Dendritic cell treated with granulocyte-macrophage colony-stimulating factor and Interleukin-4, amounts not matched to agents 40 ng/mL and 50 ng/mL, for 4 days (primary cell): ENCODE measurements at regions not wholly inside any gene's neighbourhood (a gene's known extent, or its start where the extent isn't known, plus 50 kb on each side); places are given as distances from the start of the nearest gene placed in this dataset.

Experiments
- H3K27ac Mint-ChIP-seq: one replicate; pipeline ENCODE4 v1.8.0; 2022; ENCODE audit warnings: mild to moderate bottlenecking, mixed read lengths
- H3K27me3 Mint-ChIP-seq: one replicate; pipeline ENCODE4 v1.8.0; 2022; ENCODE audit warnings: mild to moderate bottlenecking, mixed read lengths
- H3K36me3 Mint-ChIP-seq: one replicate; pipeline ENCODE4 v1.8.0; 2022; ENCODE audit warnings: low read depth, mixed read lengths
- H3K4me1 Mint-ChIP-seq: one replicate; pipeline ENCODE4 v1.8.0; 2022; ENCODE audit warnings: low read depth, mixed read lengths
- H3K4me3 Mint-ChIP-seq: one replicate; pipeline ENCODE4 v1.8.0; 2022; ENCODE audit warnings: mild to moderate bottlenecking, moderate library complexity, mixed read lengths
- H3K9me3 Mint-ChIP-seq: one replicate; pipeline ENCODE4 v1.8.0; 2022; ENCODE audit warnings: mixed read lengths
- intact Hi-C: fragments of 100-400 bp; cut with micrococcal nuclease; formaldehyde crosslinking; loops from one replicate; pipeline ENCODE4 v1.15.0; 2022

DNA sequence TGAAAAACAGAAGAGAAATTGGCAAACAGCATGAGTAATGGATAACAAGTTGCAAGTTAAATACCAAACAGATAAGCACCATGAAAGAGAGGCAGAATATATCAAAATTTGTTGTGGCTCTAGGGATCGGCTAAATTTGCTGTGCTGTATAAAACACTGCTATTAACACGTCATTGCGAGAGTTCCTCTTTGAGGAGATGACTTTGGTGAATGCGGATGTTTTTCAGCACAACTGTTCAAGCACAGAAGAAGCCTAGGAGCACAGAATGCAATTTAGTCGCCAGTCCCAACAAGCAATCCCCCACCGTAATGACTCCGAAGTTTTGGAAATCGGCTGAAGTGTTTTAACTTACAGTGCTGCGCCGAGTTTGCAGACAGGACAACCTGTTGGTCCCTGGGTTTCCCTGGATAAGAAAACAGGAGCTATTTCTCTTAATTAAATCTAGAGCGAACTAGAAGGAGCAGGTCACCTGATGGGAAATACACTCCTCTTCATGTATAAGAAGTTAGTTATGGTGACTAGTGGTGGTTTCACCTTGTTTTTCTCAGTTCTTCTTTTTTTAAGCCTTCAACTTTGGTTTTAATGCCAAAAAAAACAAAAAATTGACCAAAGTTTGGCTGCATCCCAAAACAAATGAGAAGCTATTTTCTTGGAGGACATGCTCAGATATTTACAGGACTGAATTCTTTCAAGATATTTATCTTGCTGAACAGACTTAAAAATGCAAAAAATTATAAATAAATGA is 454.1 kb upstream of the SALL3 start:
- Mint-ChIP-seq H3K4me1 (no peaks in the 10 kb centered on the region), H3K27ac (no peak overlapping the region), H3K36me3 (no peaks in the 10 kb centered on the region), H3K4me3 (no peak overlapping the region), H3K27me3 (peaks cover under 1% of the 10 kb centered on the region), H3K9me3 (no peaks in the 10 kb centered on the region)
- intact Hi-C loops, result no loop called here

GRCh38 chr18:78526275-78526674 is 453.3 kb upstream of the SALL3 start:
- H3K9me3 Mint-ChIP-seq, result no peaks in the 10 kb centered on the region
- no peaks in the 10 kb centered on the region for H3K36me3 Mint-ChIP-seq
- no peaks in the 10 kb centered on the region for H3K4me1 Mint-ChIP-seq
- no peak overlapping the region for H3K27ac Mint-ChIP-seq
- no peak overlapping the region for H3K4me3 Mint-ChIP-seq
- peaks cover 1% of the 10 kb centered on the region for H3K27me3 Mint-ChIP-seq
- intact Hi-C loops, result no loop called here

DNA sequence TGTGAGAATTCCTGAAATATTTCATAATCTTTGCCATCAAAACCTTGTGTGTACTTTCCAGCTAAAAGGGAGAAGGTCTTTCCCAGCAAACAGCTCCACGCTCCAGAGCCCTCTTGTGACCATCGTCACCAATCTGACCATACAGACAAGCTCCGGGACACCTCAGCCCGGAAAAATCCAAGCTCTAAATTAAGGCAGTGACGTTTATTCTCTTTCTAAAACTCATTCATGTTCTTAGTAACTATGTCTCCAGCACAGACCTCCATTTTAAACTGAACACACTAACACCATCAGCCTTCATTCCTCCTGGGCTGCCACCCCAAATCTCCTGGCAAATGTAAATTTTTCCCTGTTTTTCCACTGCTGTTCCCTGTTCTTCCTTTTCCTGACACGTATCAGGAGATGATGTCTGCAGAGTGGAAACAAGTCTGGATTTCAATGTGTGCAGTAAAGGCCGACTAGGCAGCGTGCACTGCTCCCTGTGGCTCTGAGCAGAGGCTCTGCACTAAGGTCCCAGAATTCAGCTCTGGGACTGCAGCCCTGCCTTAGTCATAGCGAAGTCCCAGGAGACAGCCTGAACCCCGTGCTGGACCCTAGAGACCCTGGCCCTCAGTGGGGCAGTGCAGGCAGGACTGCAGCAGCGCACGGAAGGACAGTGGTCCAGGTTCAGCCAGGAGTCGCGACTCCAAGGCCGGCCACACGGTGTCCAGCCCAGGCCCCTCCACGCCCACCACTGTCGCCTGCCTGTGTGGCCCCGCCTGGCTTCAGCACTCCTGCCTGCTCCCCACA is 452.5 kb upstream of the SALL3 start:
- H3K36me3 Mint-ChIP-seq, result no peaks in the 10 kb centered on the region
- no peak overlapping the region for H3K4me3 Mint-ChIP-seq
- no peaks in the 10 kb centered on the region for H3K9me3 Mint-ChIP-seq
- peaks cover 1% of the 10 kb centered on the region for H3K27me3 Mint-ChIP-seq
- no peak overlapping the region for H3K27ac Mint-ChIP-seq
- H3K4me1 Mint-ChIP-seq, result no peaks in the 10 kb centered on the region
- intact Hi-C loops, result no loop called here

- no peaks in the 10 kb centered on the region for H3K36me3 Mint-ChIP-seq
Observed at GRCh38 chr18:78527984-78528383, 451.6 kb upstream of the SALL3 start.

DNA sequence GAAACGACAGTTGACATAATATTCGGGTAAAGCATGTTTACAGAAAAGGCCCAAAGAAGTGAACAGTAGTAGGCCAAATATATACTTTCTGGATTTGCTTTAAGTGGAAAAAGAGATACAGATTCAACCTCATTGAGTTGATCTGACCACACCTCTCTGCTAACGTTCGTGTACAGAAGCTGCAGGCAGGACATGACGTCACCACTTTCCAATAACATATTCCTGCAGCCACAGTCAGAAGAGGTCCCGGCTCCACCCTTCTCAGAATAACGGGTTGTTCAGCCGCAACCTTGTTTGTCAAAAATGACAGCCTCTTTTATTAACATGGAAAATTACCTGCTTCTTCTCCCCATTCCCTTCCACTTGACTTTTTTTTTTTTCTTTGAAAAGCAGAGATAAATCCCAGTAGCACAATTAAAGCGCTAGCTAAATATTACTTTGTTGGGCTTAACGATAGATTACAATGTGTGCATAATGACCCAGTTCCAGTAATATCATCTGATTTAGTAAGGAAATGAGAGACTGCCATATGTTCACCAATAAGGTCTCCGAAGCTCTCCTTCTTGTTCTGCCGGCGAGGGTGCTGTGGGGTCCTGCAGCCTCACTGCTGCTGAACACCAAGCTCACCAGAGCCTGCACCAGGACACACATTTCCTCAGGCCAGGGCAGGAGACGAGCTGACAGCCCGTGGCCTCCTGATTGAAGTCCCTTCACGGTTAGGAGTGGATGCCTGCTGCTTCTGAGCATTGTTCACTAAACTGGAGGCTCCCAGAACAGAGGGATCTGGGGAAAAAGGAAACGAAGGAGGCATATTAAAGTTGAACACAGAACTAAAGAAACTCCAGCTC is 451.0 kb upstream of the SALL3 start:
- Mint-ChIP-seq H3K27me3 (peaks cover 1% of the 10 kb centered on the region), H3K36me3 (no peaks in the 10 kb centered on the region), H3K4me1 (no peaks in the 10 kb centered on the region), H3K9me3 (no peaks in the 10 kb centered on the region), H3K27ac (no peak overlapping the region), H3K4me3 (no peak overlapping the region)
- intact Hi-C loops, result no loop called here

More at GRCh38 chr18:78527984-78528383, 451.6 kb upstream of the SALL3 start:
- Mint-ChIP-seq H3K4me3 (no peak overlapping the region), H3K27me3 (peaks cover 1% of the 10 kb centered on the region), H3K9me3 (no peaks in the 10 kb centered on the region), H3K27ac (no peak overlapping the region), H3K4me1 (no peaks in the 10 kb centered on the region)
- intact Hi-C loops, result no loop called here

DNA sequence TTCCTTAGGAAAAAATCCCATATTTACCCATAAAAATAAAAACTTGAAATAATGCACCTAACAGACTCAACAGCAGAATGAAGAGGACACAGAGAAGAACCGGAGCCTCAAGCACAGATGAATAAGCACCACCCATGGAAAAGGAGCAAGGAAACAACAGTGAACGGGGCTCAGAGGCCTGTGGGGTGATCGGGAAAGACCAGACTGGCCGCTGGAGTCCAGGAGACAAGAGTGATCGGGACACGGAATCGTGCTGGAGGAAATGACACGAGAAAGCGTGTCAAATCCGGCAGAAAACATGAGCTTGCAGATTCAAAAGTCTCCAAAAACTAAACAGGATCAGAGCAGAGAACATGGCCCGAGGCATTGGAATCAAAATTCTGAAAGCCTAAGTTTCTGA is 448.0 kb upstream of the SALL3 start:
- H3K27ac Mint-ChIP-seq, result no peak overlapping the region
- peaks cover 5% of the 10 kb centered on the region for H3K27me3 Mint-ChIP-seq
- intact Hi-C loops, result no loop called here
- H3K9me3 Mint-ChIP-seq, result no peaks in the 10 kb centered on the region
- no peak overlapping the region for H3K4me3 Mint-ChIP-seq
- H3K36me3 Mint-ChIP-seq, result no peaks in the 10 kb centered on the region
- peaks cover 7% of the 10 kb centered on the region for H3K4me1 Mint-ChIP-seq

- intact Hi-C loops, result no loop called here
- Mint-ChIP-seq H3K27me3 (peaks cover 11% of the 10 kb centered on the region), H3K4me3 (no peak overlapping the region), H3K27ac (no peak overlapping the region), H3K4me1 (peaks cover 38% of the 10 kb centered on the region), H3K9me3 (peaks cover 8% of the 10 kb centered on the region), H3K36me3 (no peaks in the 10 kb centered on the region)
Observed at GRCh38 chr18:78538669-78539440, 440.8 kb upstream of the SALL3 start.

DNA sequence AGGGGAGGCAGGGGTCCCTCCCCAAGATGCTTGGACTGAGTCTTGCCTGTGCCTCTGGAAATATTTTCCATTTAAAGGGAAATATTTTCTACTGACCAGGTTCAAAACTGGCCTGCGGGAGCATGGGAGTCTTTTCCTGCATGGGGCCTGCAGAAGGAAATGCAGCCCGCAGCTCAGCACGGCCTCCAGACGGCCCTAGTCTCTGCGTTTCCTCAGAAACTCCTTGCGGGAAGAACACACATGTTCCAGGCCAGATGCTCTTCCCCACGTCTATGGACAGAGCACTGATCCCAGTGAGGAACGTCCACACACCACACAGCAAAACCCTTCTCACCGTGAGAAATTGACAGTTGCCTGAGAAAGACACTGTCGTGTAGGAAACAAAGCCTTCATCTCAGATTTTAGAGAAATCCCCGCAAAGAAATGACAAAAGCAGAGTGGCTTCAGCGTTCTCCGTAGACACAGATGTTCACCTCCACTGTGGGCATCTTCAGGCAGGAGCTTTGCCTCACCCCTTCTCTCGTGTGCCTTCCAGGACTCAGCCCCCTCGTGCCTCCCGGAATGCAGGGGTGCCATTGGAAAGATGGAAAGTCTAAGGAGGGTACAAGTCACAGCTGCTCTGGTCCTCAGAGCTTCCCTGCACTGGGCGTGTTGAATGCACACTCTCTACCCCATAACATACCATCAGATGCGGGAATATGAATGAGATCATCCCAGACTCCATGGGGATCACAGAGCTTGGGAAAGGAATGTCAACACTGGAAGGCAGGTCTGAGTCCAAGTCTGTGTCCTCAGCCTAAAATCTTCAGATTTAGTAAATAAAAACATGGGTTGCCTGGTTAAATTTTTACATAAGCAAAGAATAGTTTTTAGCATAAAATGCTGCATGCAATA is 438.7 kb upstream of the SALL3 start:
- intact Hi-C loops, result no loop called here
- Mint-ChIP-seq H3K4me1 (peaks cover 32% of the 10 kb centered on the region), H3K27me3 (peaks cover 10% of the 10 kb centered on the region), H3K27ac (no peak overlapping the region), H3K4me3 (no peak overlapping the region), H3K36me3 (no peaks in the 10 kb centered on the region), H3K9me3 (peaks cover 8% of the 10 kb centered on the region)

GRCh38 chr18:78542204-78542603 is 437.4 kb upstream of the SALL3 start:
- intact Hi-C loops, result no loop called here

DNA sequence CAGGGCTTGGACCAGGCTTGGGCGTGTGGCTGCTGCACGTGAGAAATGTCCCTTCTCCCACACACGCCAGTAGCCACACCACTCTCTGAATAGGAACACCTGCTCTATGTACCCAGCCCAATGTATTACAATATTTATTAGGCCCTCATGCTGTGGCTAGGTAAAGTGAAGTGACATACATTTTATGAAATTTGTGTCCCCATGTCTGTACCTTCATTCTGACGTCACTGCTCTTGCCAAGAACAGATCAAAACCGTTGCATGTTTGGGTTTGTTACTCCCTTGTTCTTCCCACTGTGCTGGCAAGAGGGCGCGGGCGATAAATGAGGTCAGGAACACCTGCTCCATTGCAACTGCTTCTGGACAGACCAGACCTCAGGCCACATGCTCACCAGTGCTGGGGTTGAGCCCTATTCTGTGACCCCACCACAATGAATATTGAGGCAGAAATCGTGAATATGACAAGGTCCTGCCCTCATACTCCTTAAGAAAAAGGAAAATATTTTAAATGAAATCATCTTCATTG is 436.4 kb upstream of the SALL3 start:
- intact Hi-C loops, result no loop called here
- peaks cover 9% of the 10 kb centered on the region for H3K9me3 Mint-ChIP-seq
- H3K27ac Mint-ChIP-seq, result no peak overlapping the region
- no peaks in the 10 kb centered on the region for H3K36me3 Mint-ChIP-seq
- peaks cover 8% of the 10 kb centered on the region for H3K27me3 Mint-ChIP-seq
- no peak overlapping the region for H3K4me3 Mint-ChIP-seq
- H3K4me1 Mint-ChIP-seq, result peaks cover 32% of the 10 kb centered on the region

More at GRCh38 chr18:78542204-78542603, 437.4 kb upstream of the SALL3 start:
- Mint-ChIP-seq H3K36me3 (no peaks in the 10 kb centered on the region), H3K27me3 (peaks cover 10% of the 10 kb centered on the region), H3K4me3 (no peak overlapping the region), H3K9me3 (peaks cover 8% of the 10 kb centered on the region), H3K27ac (no peak overlapping the region), H3K4me1 (peaks cover 32% of the 10 kb centered on the region)

DNA sequence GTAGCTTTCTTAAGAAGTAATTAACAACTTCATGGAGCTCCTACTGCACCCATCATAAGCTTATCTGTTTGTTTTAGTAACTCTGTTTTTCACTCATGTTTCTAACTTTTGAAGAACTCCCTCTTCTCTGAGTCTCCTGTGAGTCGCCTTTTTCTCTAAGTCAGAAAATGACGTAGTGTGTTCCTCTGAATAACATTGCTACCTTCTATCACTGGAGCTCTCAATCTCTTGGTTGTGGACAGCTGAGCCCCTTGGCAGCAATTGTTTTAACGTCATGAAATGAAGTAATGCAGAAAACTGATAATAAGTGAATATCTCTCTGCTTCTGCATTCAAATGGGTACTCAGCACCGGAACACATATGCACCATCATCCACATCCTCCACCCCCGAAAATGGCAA is 433.3 kb upstream of the SALL3 start:
- H3K9me3 Mint-ChIP-seq, result peaks cover 14% of the 10 kb centered on the region
- intact Hi-C loops, result no loop called here
- no peaks in the 10 kb centered on the region for H3K36me3 Mint-ChIP-seq

DNA sequence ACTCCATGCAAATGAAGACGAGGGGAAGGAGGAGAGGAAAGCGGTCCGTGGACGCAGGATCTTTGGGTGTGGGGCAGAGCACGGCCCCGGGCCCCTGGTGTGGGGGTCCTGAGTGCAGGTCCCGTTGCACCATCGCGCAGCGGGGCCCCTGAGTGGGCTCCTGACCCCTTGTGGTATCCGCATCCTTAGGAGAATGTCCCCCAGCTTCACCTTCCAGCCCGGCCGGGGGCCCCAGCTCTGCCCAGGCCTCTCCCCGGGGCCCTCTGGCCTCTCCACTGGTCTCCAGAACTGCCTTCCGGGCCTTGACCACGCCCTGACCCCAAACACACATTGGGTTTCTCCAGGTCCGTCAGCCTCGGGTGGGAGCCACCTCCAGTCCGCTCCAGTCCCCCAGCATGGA is 431.8 kb upstream of the SALL3 start:
- intact Hi-C loops, result no loop called here
- Mint-ChIP-seq H3K4me3 (no peak overlapping the region), H3K36me3 (no peaks in the 10 kb centered on the region), H3K27me3 (peaks cover 3% of the 10 kb centered on the region), H3K9me3 (peaks cover 14% of the 10 kb centered on the region), H3K27ac (no peak overlapping the region), H3K4me1 (peaks cover 2% of the 10 kb centered on the region)

More for the DNA sequence above, 433.3 kb upstream of the SALL3 start:
- Mint-ChIP-seq H3K4me1 (peaks cover 16% of the 10 kb centered on the region), H3K27ac (no peak overlapping the region), H3K27me3 (peaks cover 3% of the 10 kb centered on the region), H3K4me3 (no peak overlapping the region)
